Activated CD8-positive, alpha-beta memory T cell treated with anti-CD3 and anti-CD28 coated beads, Interleukin-2, amount 10 ng/mL, durations not matched to agents 7 days and 5 days (primary cell): ENCODE measurements at regions not wholly inside any gene's neighbourhood (a gene's known extent, or its start where the extent isn't known, plus 50 kb on each side); places are given as distances from the start of the nearest gene placed in this dataset.

Experiments used
- ATAC-seq: fragments of 150-1000 bp; cut with Tn5 transposase; one replicate; pipeline ENCODE4 v1.10.0; 2021; ENCODE audit warnings: moderate library complexity
- CTCF ChIA-PET: fragments of 350-600 bp; sonication (Branson Sonifier 250); formaldehyde crosslinking; loops from one replicate; lab custom pipeline; 2021; ENCODE audit warnings: antibody characterized with exemption; lab: Charles Lee
- DNase-seq: peaks from one replicate; pipeline ENCODE4 v3.0.0-alpha.2; 2020
- H3K27ac Mint-ChIP-seq: one replicate; pipeline ENCODE4 v1.8.0; 2021; ENCODE audit warnings: mild to moderate bottlenecking, mixed read lengths
- H3K27me3 Mint-ChIP-seq: one replicate; pipeline ENCODE4 v1.8.0; 2021; ENCODE audit warnings: mixed read lengths
- H3K36me3 Mint-ChIP-seq: one replicate; pipeline ENCODE4 v1.8.0; 2021; ENCODE audit warnings: mild to moderate bottlenecking, mixed read lengths
- H3K4me1 Mint-ChIP-seq: one replicate; pipeline ENCODE4 v1.8.0; 2021; ENCODE audit warnings: mixed read lengths
- H3K4me3 Mint-ChIP-seq: one replicate; pipeline ENCODE4 v1.8.0; 2021; ENCODE audit warnings: mild to moderate bottlenecking, moderate library complexity, mixed read lengths
- H3K9me3 Mint-ChIP-seq: one replicate; pipeline ENCODE4 v1.8.0; 2022; ENCODE audit warnings: low read depth, mixed read lengths

- ATAC-seq, result no peak
- H3K4me1 Mint-ChIP-seq, result no peaks in the 10 kb centered on the region
- H3K36me3 Mint-ChIP-seq, result no peaks in the 10 kb centered on the region
- DNase-seq, result no peak
- H3K27me3 Mint-ChIP-seq, result peaks cover 7% of the 10 kb centered on the region
- no peaks in the 10 kb centered on the region for H3K9me3 Mint-ChIP-seq
- no peak overlapping the region for H3K27ac Mint-ChIP-seq
- CTCF ChIA-PET, result interaction anchor here (1.5 kb wide), 1 partner anchor 10 kb away, joined by 6 read pairs; no protein-coding TSS in a partner anchor
- H3K4me3 Mint-ChIP-seq, result no peak overlapping the region
These were observed 61.8 kb upstream of the MAMDC2 start for GRCh38 chr9:69981686-69982445.

GRCh38 chr9:69984831-69985230 is 58.8 kb upstream of the MAMDC2 start:
- DNase-seq, result no peak
- no peaks in the 10 kb centered on the region for H3K9me3 Mint-ChIP-seq
- H3K4me1 Mint-ChIP-seq, result no peaks in the 10 kb centered on the region
- CTCF ChIA-PET, result interaction anchor here (0.9 to 1.0 kb wide), 2 partner anchors 9 to 50 kb away, joined by 3 read pairs; no protein-coding TSS in a partner anchor
- H3K27me3 Mint-ChIP-seq, result peaks cover 10% of the 10 kb centered on the region
- no peak overlapping the region for H3K4me3 Mint-ChIP-seq
- no peak overlapping the region for H3K27ac Mint-ChIP-seq
- H3K36me3 Mint-ChIP-seq, result no peaks in the 10 kb centered on the region
- no peak for ATAC-seq

- no peak for ATAC-seq
- CTCF ChIA-PET, result no interaction called here
- no peaks in the 10 kb centered on the region for H3K4me1 Mint-ChIP-seq
These were observed 57.7 kb upstream of the MAMDC2 start for GRCh38 chr9:69985971-69986370.

DNA sequence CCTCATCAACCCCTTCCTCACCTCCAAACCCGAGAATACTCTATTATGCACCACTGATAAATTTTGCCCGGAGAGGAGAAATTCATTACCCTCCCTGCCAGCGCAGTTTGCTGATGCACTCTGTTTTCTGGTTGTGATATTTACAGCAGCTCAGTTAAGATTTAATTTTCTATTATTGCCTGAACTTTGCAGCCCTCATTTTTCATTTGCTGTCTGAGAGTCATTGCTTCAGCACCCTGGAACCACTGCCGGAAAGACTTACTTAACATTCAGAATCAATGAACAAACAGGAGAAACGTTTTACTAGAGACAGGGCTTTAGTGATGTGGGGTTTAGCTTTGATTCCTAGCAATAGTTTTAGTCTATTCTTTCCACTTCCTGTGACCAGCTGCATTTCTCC is 56.7 kb upstream of the MAMDC2 start:
- no peak for ATAC-seq
- Mint-ChIP-seq H3K27me3 (peaks cover 14% of the 10 kb centered on the region), H3K36me3 (no peaks in the 10 kb centered on the region), H3K4me1 (no peaks in the 10 kb centered on the region), H3K27ac (no peak overlapping the region), H3K4me3 (no peak overlapping the region), H3K9me3 (no peaks in the 10 kb centered on the region)
- CTCF ChIA-PET, result no interaction called here
- DNase-seq, result no peak

More at GRCh38 chr9:69985971-69986370, 57.7 kb upstream of the MAMDC2 start:
- Mint-ChIP-seq H3K27ac (no peak overlapping the region), H3K4me3 (no peak overlapping the region), H3K9me3 (no peaks in the 10 kb centered on the region), H3K36me3 (no peaks in the 10 kb centered on the region), H3K27me3 (peaks cover 14% of the 10 kb centered on the region)
- no peak for DNase-seq

- ATAC-seq (no peak), DNase-seq (no peak)
- H3K36me3 Mint-ChIP-seq, result no peaks in the 10 kb centered on the region
- H3K4me1 Mint-ChIP-seq, result no peaks in the 10 kb centered on the region
- CTCF ChIA-PET, result no interaction called here
- H3K27ac Mint-ChIP-seq, result no peak overlapping the region
- H3K4me3 Mint-ChIP-seq, result no peak overlapping the region
- H3K9me3 Mint-ChIP-seq, result no peaks in the 10 kb centered on the region
- H3K27me3 Mint-ChIP-seq, result peaks cover 14% of the 10 kb centered on the region
These were observed 56.2 kb upstream of the MAMDC2 start for GRCh38 chr9:69987457-69987856.

DNA sequence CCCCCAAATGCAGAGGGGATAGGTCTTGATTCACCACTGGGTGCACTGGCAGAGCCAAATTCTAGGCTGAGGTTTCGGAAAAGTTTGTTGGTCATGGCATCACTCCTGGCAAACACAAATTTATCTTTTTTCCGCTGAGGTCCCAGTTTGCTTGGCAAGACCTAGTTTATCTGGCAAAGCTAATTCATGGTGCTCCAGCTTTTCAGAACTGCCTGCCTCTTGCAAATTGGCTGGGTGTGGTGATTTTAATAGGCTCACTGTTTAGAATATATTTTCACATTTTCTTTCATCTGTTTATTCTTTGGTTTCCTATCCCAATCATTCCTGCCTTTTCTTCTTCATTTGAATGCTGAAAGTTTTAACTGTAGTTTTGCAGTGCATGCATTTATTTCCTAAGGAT is 50.5 kb upstream of the MAMDC2 start:
- H3K4me3 Mint-ChIP-seq, result no peak overlapping the region
- no peaks in the 10 kb centered on the region for H3K36me3 Mint-ChIP-seq
- ATAC-seq (no peak), DNase-seq (no peak)
- CTCF ChIA-PET, result interaction anchor here (0.8 to 2.2 kb wide), 2 partner anchors 21 to 120 kb away, joined by 3 to 5 read pairs; no protein-coding TSS in a partner anchor
- no peaks in the 10 kb centered on the region for H3K9me3 Mint-ChIP-seq
- H3K27ac Mint-ChIP-seq, result no peak overlapping the region
- peaks cover 17% of the 10 kb centered on the region for H3K27me3 Mint-ChIP-seq
- H3K4me1 Mint-ChIP-seq, result no peaks in the 10 kb centered on the region
